ENCODE measurements at regions not wholly inside any gene's neighbourhood (a gene's known extent, or its start where the extent isn't known, plus 50 kb on each side); places are given as distances from the start of the nearest gene placed in this dataset.
A peak's percentile ranks its signal among the peaks of the same experiment; 100 is the strongest.

DNA sequence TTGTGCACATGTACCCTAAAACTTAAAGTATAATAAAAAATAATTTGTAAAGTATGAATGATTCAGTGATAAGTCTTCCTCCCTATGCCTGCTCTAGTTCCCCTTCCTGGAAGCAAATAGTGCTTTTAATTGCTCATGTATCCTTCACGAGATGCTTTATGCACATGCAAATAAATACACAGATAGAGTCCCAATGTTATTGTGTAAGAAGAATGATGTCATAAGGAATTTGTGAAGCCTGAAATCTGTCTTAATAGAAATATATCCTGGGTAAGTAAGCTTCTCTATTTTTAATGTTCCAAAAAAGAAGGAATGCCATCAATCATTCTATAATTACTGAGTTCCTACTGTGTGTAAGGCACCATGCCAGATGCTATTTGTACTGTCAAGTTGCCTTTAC, 157.5 kb upstream of the SLC4A4 start:
- peaks cover 0 to 7% (median 3%) of the 10 kb centered on the region in 4 donors for H3K4me1 ChIP-seq
- TF ChIP-seq CTCF (IDR thresholded peaks at IDR 0.05) (no peak), EP300 (IDR thresholded peaks at IDR 0.05; ENCODE audit: low read depth) (no peak), POLR2A (IDR thresholded peaks at IDR 0.05) (no peak), POLR2AphosphoS5 (IDR thresholded peaks at IDR 0.05) (no peak)
- no peaks in the 10 kb centered on the region for H3K27me3 ChIP-seq
- H3K9me3 ChIP-seq = no peaks in the 10 kb centered on the region
- intact Hi-C loops (cut with DNase I; ENCODE audit: low total_unique reads) = no loop called here
- no peak overlapping the region for H3K4me3 ChIP-seq
- WGBS, 2 donors (ENCODE audit: low coverage in 1 of 2) = 50 to 67% methylated on average over 1 of the region's 1 CpG
- no peak for DNase-seq
- H3K27ac ChIP-seq = no peak overlapping the region
- no peaks in the 10 kb centered on the region for H3K36me3 ChIP-seq
- in situ Hi-C loops (cut with MboI; ENCODE audit: low pct_ligation_motif_present in 1 of 4, low pct_unique_long_range_greater_than_20kb in 1 of 4, low sequenced_read_pairs in 3 of 4) = loop anchor here in 1 of 4 donors (10.0 kb wide), 1 partner anchor 533 kb away; no protein-coding TSS in a partner anchor

- in situ Hi-C loops (cut with MboI; ENCODE audit: low pct_ligation_motif_present in 1 of 4, low pct_unique_long_range_greater_than_20kb in 1 of 4, low sequenced_read_pairs in 3 of 4) = loop anchor here in 1 of 4 donors (10.0 kb wide), 1 partner anchor 531 kb away; no protein-coding TSS in a partner anchor
- intact Hi-C loops (cut with DNase I; ENCODE audit: low total_unique reads) = no loop called here
- H3K27ac ChIP-seq = no peak overlapping the region
These were observed 154.5 kb upstream of the SLC4A4 start for GRCh38 chr4:71184195-71184781.

DNA sequence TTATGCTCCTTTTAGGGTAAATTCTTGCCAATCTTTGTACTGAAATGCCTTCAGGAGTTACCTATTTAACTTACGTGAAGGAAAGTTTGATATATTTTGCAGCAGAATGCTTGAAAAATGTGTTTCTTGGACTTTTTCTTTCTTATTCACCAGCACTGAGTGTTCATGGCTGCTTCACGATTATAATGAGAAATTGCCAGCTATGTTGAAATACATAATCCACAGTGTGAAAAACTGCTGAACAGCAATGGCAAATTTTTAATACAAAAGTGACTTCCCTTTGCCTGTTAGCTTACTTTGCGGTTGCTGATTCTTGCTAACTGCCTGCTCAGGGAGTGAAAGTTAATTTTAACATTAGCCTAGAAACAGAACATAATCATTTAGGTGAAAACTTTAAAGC, 153.8 kb upstream of the SLC4A4 start:
- no peak for TF ChIP-seq CTCF (IDR thresholded peaks at IDR 0.05)
- no peak for TF ChIP-seq EP300 (IDR thresholded peaks at IDR 0.05; ENCODE audit: low read depth)
- no peak for TF ChIP-seq POLR2AphosphoS5 (IDR thresholded peaks at IDR 0.05)
- no peak for TF ChIP-seq POLR2A (IDR thresholded peaks at IDR 0.05)
- DNase-seq = no peak
- Histone ChIP-seq H3K4me3 (no peak overlapping the region), H3K4me1 (peaks cover 0 to 17% (median 7%) of the 10 kb centered on the region in 4 donors), H3K27ac (no peak overlapping the region), H3K9me3 (no peaks in the 10 kb centered on the region), H3K36me3 (no peaks in the 10 kb centered on the region), H3K27me3 (no peaks in the 10 kb centered on the region)
- in situ Hi-C loops (cut with MboI; ENCODE audit: low pct_ligation_motif_present in 1 of 4, low pct_unique_long_range_greater_than_20kb in 1 of 4, low sequenced_read_pairs in 3 of 4) = loop anchor here in 1 of 4 donors (10.0 kb wide), 1 partner anchor 530 kb away; no protein-coding TSS in a partner anchor
- 66 to 72% methylated on average over 3 of the region's 3 CpGs for WGBS, 2 donors (ENCODE audit: low coverage in 1 of 2)
- intact Hi-C loops (cut with DNase I; ENCODE audit: low total_unique reads) = no loop called here

More at GRCh38 chr4:71184195-71184781, 154.5 kb upstream of the SLC4A4 start:
- Histone ChIP-seq H3K36me3 (no peaks in the 10 kb centered on the region), H3K27me3 (no peaks in the 10 kb centered on the region), H3K9me3 (no peaks in the 10 kb centered on the region), H3K4me1 (peaks cover 0 to 15% (median 7%) of the 10 kb centered on the region in 4 donors), H3K4me3 (no peak overlapping the region)
- 24 to 27% methylated on average over 10 of the region's 10 CpGs for WGBS, 2 donors (ENCODE audit: low coverage in 1 of 2)
- DNase-seq = peak; percentile 68
- TF ChIP-seq POLR2AphosphoS5 (IDR thresholded peaks at IDR 0.05) (no peak), POLR2A (IDR thresholded peaks at IDR 0.05) (no peak), CTCF (IDR thresholded peaks at IDR 0.05) (peak; percentile 53 to 68 (median 59))

DNA sequence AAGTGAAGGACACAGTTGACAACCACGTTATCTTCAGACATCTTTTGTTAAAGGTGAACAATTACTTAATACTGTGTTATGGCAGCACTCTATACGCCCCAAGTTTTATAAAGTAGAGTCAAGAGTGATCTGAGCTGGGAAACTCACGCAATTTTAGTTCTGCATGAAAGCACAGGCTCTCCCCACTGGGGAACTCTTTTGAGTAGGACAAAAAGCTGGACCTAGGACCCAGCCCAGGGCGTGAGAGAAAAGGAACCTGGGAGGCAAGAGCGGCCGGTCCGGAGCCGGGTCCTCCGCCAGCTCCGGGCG, 152.6 kb upstream of the SLC4A4 start:
- intact Hi-C loops (cut with DNase I; ENCODE audit: low total_unique reads) = no loop called here

More for the DNA sequence above, 152.6 kb upstream of the SLC4A4 start:
- no peak for DNase-seq
- TF ChIP-seq POLR2AphosphoS5 (IDR thresholded peaks at IDR 0.05) (no peak), EP300 (IDR thresholded peaks at IDR 0.05; ENCODE audit: low read depth) (no peak), CTCF (IDR thresholded peaks at IDR 0.05) (no peak), POLR2A (IDR thresholded peaks at IDR 0.05) (no peak)
- WGBS, 2 donors (ENCODE audit: low coverage in 1 of 2) = 4% methylated on average over 4 of the region's 11 CpGs; no CpG with 5 or more reads in 1 of the 2 donors
- peaks cover 0 to 17% (median 7%) of the 10 kb centered on the region in 4 donors for H3K4me1 ChIP-seq
- no peaks in the 10 kb centered on the region for H3K36me3 ChIP-seq
- H3K4me3 ChIP-seq = peak overlapping the region; percentile 14 to 89 (median 73)
- no peaks in the 10 kb centered on the region for H3K27me3 ChIP-seq
- in situ Hi-C loops (cut with MboI; ENCODE audit: low pct_ligation_motif_present in 1 of 4, low pct_unique_long_range_greater_than_20kb in 1 of 4, low sequenced_read_pairs in 3 of 4) = loop anchor here in 1 of 4 donors (10.0 kb wide), 1 partner anchor 529 kb away; no protein-coding TSS in a partner anchor
- peak overlapping the region; percentile 81 to 92 (median 86) for H3K27ac ChIP-seq
- H3K9me3 ChIP-seq = no peaks in the 10 kb centered on the region
